SK-N-MC (cell line): ENCODE measurements at regions not wholly inside any gene's neighbourhood (a gene's known extent, or its start where the extent isn't known, plus 50 kb on each side); places are given as distances from the start of the nearest gene placed in this dataset.

Experiments
- DNase-seq: peaks from one replicate; pipeline ENCODE4 v3.0.0-alpha.2; 2011; ENCODE audit warnings: low read depth, low spot score
- H3K27ac ChIP-seq: fragments of 200-600 bp; sonication (generic); 2 replicates; pipeline ENCODE4 v1.5.1; 2016; ENCODE audit warnings: mixed run types
- H3K36me3 ChIP-seq: fragments of 200-600 bp; sonication (generic); 2 replicates; pipeline ENCODE4 v1.6.1; 2017; ENCODE audit warnings: antibody characterized with exemption, low read length, mixed read lengths; ENCODE audit not compliant: insufficient read depth
- H3K4me3 ChIP-seq: fragments of 200-600 bp; sonication (generic); 2 replicates; pipeline ENCODE4 v1.5.1; 2016
- H3K9ac ChIP-seq: fragments of 200-600 bp; sonication (generic); 2 replicates; pipeline ENCODE4 v1.8.0; 2017; ENCODE audit warnings: mixed run types, mixed read lengths; ENCODE audit not compliant: insufficient read length
- H3K9me3 ChIP-seq: fragments of 200-600 bp; sonication (generic); 2 replicates; pipeline ENCODE4 v1.6.1; 2017; ENCODE audit warnings: low read depth, mild to moderate bottlenecking, antibody characterized with exemption, low read length, moderate library complexity, mixed read lengths
- EZH2 ChIP-seq: fragments of 200-600 bp; sonication (generic); IDR thresholded peaks from one replicate; pipeline ENCODE4 v1.6.1; 2017; ENCODE audit warnings: antibody characterized with exemption
- FOXP2 ChIP-seq: optimal IDR thresholded peaks from 2 replicates; pipeline ENCODE3; 2011; ENCODE audit warnings: mild to moderate bottlenecking, moderate library complexity; ENCODE audit not compliant: insufficient read depth; ENCODE audit errors: extremely low read length, control extremely low read depth
- POLR2AphosphoS5 ChIP-seq: IDR thresholded peaks from 2 replicates; pipeline ENCODE4 v1.6.1; 2012; ENCODE audit warnings: mild to moderate bottlenecking, low read depth, low read length, borderline replicate concordance

GRCh38 chr4:85084371-85085094 is 118.0 kb upstream of the WDFY3 start:
- Histone ChIP-seq H3K36me3 (no peaks in the 10 kb centered on the region), H3K4me3 (0 out of 2 replicates have a peak overlapping the region, but pooled peaks have one; percentile 7), H3K9me3 (no peaks in the 10 kb centered on the region), H3K27ac (peak overlapping the region; percentile 10; the same call in 1 of the 2 replicates), H3K9ac (no peak overlapping the region)
- DNase-seq: peak; percentile 71
- no peak for TF ChIP-seq EZH2
- TF ChIP-seq POLR2AphosphoS5: no peak
- TF ChIP-seq FOXP2: no peak

- H3K9me3 ChIP-seq: no peaks in the 10 kb centered on the region
- no peak overlapping the region for H3K4me3 ChIP-seq
- TF ChIP-seq POLR2AphosphoS5 (no peak), EZH2 (no peak), FOXP2 (no peak)
Measured at GRCh38 chr4:85086721-85087120, 120.2 kb upstream of the WDFY3 start.

GRCh38 chr4:85092536-85092935 is 126.0 kb upstream of the WDFY3 start:
- H3K27ac ChIP-seq: no peak overlapping the region
- TF ChIP-seq EZH2 (no peak), POLR2AphosphoS5 (no peak), FOXP2 (no peak)
- H3K36me3 ChIP-seq: no peaks in the 10 kb centered on the region
- no peak overlapping the region for H3K4me3 ChIP-seq
- H3K9ac ChIP-seq: no peak overlapping the region
- H3K9me3 ChIP-seq: no peaks in the 10 kb centered on the region
- no peak for DNase-seq

More at GRCh38 chr4:85086721-85087120, 120.2 kb upstream of the WDFY3 start:
- Histone ChIP-seq H3K9ac (no peak overlapping the region), H3K27ac (no peak overlapping the region), H3K36me3 (no peaks in the 10 kb centered on the region)
- DNase-seq: no peak

GRCh38 chr4:85092943-85093342 is 126.5 kb upstream of the WDFY3 start:
- H3K9me3 ChIP-seq: no peaks in the 10 kb centered on the region

GRCh38 chr4:85094735-85095134 is 128.2 kb upstream of the WDFY3 start:
- Histone ChIP-seq H3K9ac (no peak overlapping the region), H3K9me3 (no peaks in the 10 kb centered on the region), H3K36me3 (no peaks in the 10 kb centered on the region), H3K27ac (no peak overlapping the region), H3K4me3 (no peak overlapping the region)
- no peak for DNase-seq
- TF ChIP-seq EZH2 (no peak), FOXP2 (no peak), POLR2AphosphoS5 (no peak)

More at GRCh38 chr4:85092943-85093342, 126.5 kb upstream of the WDFY3 start:
- Histone ChIP-seq H3K9ac (no peak overlapping the region), H3K4me3 (no peak overlapping the region), H3K27ac (no peak overlapping the region), H3K36me3 (no peaks in the 10 kb centered on the region)
- no peak for TF ChIP-seq FOXP2
- TF ChIP-seq EZH2: no peak
- no peak for TF ChIP-seq POLR2AphosphoS5
- DNase-seq: no peak

GRCh38 chr4:85102606-85103005 is 136.1 kb upstream of the WDFY3 start:
- Histone ChIP-seq H3K9ac (no peak overlapping the region), H3K9me3 (no peaks in the 10 kb centered on the region), H3K36me3 (no peaks in the 10 kb centered on the region), H3K4me3 (no peak overlapping the region), H3K27ac (no peak overlapping the region)
- TF ChIP-seq EZH2 (no peak), POLR2AphosphoS5 (no peak)
- no peak for DNase-seq

- Histone ChIP-seq H3K27ac (no peak overlapping the region), H3K9ac (no peak overlapping the region), H3K4me3 (no peak overlapping the region), H3K36me3 (no peaks in the 10 kb centered on the region), H3K9me3 (no peaks in the 10 kb centered on the region)
- TF ChIP-seq EZH2: no peak
- no peak for DNase-seq
Measured at GRCh38 chr4:85106166-85106565, 139.7 kb upstream of the WDFY3 start.

GRCh38 chr4:85106805-85107336 is 140.4 kb upstream of the WDFY3 start:
- no peak for DNase-seq
- H3K4me3 ChIP-seq: no peak overlapping the region
- H3K36me3 ChIP-seq: no peaks in the 10 kb centered on the region
- H3K9me3 ChIP-seq: no peaks in the 10 kb centered on the region
- H3K27ac ChIP-seq: no peak overlapping the region
- TF ChIP-seq FOXP2 (no peak), POLR2AphosphoS5 (no peak), EZH2 (no peak)
- no peak overlapping the region for H3K9ac ChIP-seq

GRCh38 chr4:85107553-85107952 is 141.1 kb upstream of the WDFY3 start:
- H3K9me3 ChIP-seq: no peaks in the 10 kb centered on the region

More at GRCh38 chr4:85107553-85107952, 141.1 kb upstream of the WDFY3 start:
- no peaks in the 10 kb centered on the region for H3K36me3 ChIP-seq
- TF ChIP-seq FOXP2: no peak
- no peak for TF ChIP-seq EZH2
- TF ChIP-seq POLR2AphosphoS5: no peak
- no peak overlapping the region for H3K27ac ChIP-seq
- H3K9ac ChIP-seq: no peak overlapping the region
- no peak for DNase-seq
- no peak overlapping the region for H3K4me3 ChIP-seq
